ENCODE measurements at regions not wholly inside any gene's neighbourhood (a gene's known extent, or its start where the extent isn't known, plus 50 kb on each side); places are given as distances from the start of the nearest gene placed in this dataset.

DNA sequence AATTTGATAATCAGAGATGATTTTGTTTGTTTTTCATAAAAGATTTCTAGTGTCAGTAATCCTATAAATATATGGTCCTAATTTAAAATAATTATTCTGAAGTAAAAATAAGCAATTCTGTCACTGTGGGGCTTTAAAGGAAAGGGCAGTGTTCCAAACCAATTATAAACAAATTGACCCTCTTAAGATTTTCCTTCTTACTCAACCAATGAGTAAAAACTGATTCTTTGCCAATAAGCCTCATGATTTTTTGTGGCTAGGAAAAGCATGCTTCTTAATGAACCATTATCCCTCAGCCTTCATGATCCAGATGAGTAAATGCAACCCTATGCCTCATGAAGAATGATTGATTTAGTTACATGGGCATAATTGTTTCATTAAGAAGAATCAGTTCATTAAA, 1010.4 kb downstream of the ADGRL3 start:
- DNase-seq (ENCODE audit: insufficient read length, low spot score) (no peak), FAIRE-seq (no peak)
- no peak for TF ChIP-seq POLR2A (IDR thresholded peaks at IDR 0.05; ENCODE audit: low read depth, low read length)
- no peak for TF ChIP-seq POU2F2 (IDR thresholded peaks at IDR 0.05; ENCODE audit: low read depth, low read length)
- TF ChIP-seq TAF1 (IDR thresholded peaks at IDR 0.05; ENCODE audit: low read depth, low read length): no peak
- no peak for TF ChIP-seq POLR2AphosphoS5 (IDR thresholded peaks at IDR 0.05; ENCODE audit: low read depth, low read length)
- no peak for TF ChIP-seq SPI1 (IDR thresholded peaks at IDR 0.05; ENCODE audit: low read depth, low read length)
- no peak for TF ChIP-seq PAX5 (IDR thresholded peaks at IDR 0.05; ENCODE audit: insufficient read depth, low read length, severe bottlenecking)

DNA sequence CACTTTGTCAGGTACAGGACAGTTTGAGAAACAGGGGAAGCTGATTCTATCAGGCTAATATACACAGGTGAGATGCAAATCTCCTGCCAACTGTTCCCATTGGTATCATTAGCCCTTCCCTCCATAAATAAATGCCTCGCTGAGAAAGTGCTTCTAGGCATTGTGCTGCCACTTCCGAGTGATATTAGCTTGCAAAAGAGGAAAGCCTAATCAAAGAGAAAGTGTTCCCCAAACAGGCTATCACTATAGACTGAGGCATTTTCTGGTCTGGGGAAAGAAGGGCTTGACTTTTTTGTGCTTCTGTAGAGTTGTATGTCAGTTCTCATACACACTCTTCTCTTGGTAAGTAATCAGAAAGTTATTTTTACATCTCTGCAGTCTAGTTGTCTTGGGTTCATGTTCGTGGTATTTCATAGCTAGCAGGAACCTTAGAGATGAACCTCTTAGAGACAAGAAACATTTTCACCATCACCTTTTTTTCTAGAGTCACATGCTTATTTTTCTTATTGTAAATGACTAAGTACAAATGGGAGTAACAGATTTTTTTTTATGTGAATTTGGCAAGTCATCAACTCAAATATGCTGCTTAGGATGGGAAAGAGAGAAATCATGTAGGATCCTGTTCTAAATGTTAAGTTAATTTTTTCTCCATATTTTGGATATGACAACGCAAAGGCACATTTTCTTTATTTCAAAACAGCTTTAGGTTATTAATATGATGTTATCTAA, 1009.8 kb downstream of the ADGRL3 start:
- TF ChIP-seq TAF1 (IDR thresholded peaks at IDR 0.05; ENCODE audit: low read depth, low read length) (no peak), POLR2AphosphoS5 (IDR thresholded peaks at IDR 0.05; ENCODE audit: low read depth, low read length) (no peak), POLR2A (IDR thresholded peaks at IDR 0.05; ENCODE audit: low read depth, low read length) (no peak), SPI1 (IDR thresholded peaks at IDR 0.05; ENCODE audit: low read depth, low read length) (no peak), POU2F2 (IDR thresholded peaks at IDR 0.05; ENCODE audit: low read depth, low read length) (no peak), PAX5 (IDR thresholded peaks at IDR 0.05; ENCODE audit: insufficient read depth, low read length, severe bottlenecking) (no peak)
- no peak for FAIRE-seq
- no peak for DNase-seq (ENCODE audit: insufficient read length, low spot score)

DNA sequence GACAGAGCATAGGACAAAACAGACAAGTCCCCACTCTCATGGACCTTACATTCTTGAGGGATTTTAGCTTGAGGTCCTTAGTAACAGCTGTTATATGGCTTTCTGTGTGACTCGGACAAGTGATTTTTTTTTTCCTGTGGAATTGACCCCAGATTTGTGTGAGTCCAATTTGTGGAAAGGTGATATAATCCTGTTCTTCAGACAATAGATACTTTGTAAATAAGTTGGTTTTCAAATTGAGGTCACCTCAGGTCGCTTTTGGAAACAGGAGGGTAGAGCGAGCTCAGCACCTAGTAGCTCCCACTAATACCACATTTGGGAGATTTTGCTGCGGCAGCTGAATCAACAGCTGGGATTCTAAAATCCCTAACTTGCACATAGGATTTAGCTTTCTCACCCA, 1008.8 kb downstream of the ADGRL3 start:
- FAIRE-seq (no peak), DNase-seq (ENCODE audit: insufficient read length, low spot score) (no peak)
- TF ChIP-seq POU2F2 (IDR thresholded peaks at IDR 0.05; ENCODE audit: low read depth, low read length) (no peak), SPI1 (IDR thresholded peaks at IDR 0.05; ENCODE audit: low read depth, low read length) (no peak)

DNA sequence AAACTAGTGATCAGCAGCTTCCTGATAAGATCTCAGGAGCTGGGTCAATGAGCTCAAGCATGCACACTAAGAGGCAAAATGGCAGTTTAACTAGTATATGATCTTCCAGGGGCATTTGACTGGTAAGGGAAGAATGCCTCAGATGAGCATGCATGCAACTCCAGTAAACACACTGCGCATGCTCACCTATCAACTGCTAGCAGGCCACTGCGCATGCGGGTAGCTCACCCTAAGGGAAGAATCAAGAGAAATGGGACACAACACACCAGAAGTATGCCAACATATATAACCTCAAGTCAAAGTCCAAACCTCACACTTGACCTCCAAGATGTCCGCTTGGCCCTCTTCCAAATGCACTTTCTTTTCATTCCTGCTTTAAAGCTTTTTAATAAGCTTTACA, 1004.0 kb downstream of the ADGRL3 start:
- no peak for DNase-seq (ENCODE audit: insufficient read length, low spot score)
- FAIRE-seq: no peak
- TF ChIP-seq POLR2AphosphoS5 (IDR thresholded peaks at IDR 0.05; ENCODE audit: low read depth, low read length): no peak
- no peak for TF ChIP-seq PAX5 (IDR thresholded peaks at IDR 0.05; ENCODE audit: insufficient read depth, low read length, severe bottlenecking)
- TF ChIP-seq POU2F2 (IDR thresholded peaks at IDR 0.05; ENCODE audit: low read depth, low read length): no peak
- TF ChIP-seq SPI1 (IDR thresholded peaks at IDR 0.05; ENCODE audit: low read depth, low read length): no peak
- no peak for TF ChIP-seq TAF1 (IDR thresholded peaks at IDR 0.05; ENCODE audit: low read depth, low read length)
- TF ChIP-seq POLR2A (IDR thresholded peaks at IDR 0.05; ENCODE audit: low read depth, low read length): no peak

DNA sequence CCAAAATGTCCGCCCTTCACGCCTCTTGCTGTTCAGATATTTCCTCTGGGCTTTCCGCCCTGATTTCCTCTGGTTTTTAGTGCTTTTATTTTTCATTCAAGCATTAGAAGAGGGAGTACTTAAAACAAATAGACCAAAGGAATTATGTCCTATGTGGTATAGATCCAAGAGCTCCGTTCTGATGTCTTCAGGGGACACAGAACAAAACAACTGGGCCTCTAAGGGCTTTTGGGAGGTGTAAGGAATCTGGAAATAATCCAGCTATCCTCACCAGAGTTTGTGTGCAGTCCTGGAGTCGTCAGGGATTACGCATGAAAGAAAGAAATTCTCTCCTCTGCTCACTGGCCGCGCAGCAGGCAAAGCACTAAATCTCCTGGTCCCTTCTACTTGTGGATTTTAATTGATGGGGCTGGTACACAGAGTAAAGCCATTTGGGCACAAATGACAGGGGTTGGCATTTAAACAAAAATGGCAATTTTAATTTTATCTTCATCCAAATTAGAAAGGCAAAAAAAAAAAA, 999.2 kb downstream of the ADGRL3 start:
- TF ChIP-seq TAF1 (IDR thresholded peaks at IDR 0.05; ENCODE audit: low read depth, low read length) (no peak), POLR2AphosphoS5 (IDR thresholded peaks at IDR 0.05; ENCODE audit: low read depth, low read length) (no peak), POU2F2 (IDR thresholded peaks at IDR 0.05; ENCODE audit: low read depth, low read length) (no peak), POLR2A (IDR thresholded peaks at IDR 0.05; ENCODE audit: low read depth, low read length) (no peak), SPI1 (IDR thresholded peaks at IDR 0.05; ENCODE audit: low read depth, low read length) (no peak), PAX5 (IDR thresholded peaks at IDR 0.05; ENCODE audit: insufficient read depth, low read length, severe bottlenecking) (no peak)
- no peak for DNase-seq (ENCODE audit: insufficient read length, low spot score)
- FAIRE-seq: no peak

DNA sequence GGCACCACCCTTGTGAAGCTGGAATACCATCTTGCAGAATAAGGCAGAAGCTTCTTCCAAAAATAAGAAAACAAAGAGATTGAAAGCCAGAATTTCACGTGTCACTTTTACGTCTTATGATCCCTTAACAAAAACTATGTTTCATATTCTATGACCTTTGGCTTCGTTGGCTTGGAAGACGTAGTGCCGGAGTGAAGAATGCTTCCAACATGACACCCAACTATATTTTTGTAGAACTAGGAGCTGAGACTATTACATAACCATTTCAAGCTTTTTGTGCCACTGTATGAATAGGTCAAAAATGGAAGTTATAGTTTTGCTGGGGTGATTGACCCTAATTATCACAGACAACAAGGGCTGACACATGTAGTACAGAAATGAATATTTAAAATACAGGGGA, 996.2 kb downstream of the ADGRL3 start:
- no peak for DNase-seq (ENCODE audit: insufficient read length, low spot score)
- TF ChIP-seq POLR2AphosphoS5 (IDR thresholded peaks at IDR 0.05; ENCODE audit: low read depth, low read length): no peak
- no peak for TF ChIP-seq SPI1 (IDR thresholded peaks at IDR 0.05; ENCODE audit: low read depth, low read length)
- TF ChIP-seq TAF1 (IDR thresholded peaks at IDR 0.05; ENCODE audit: low read depth, low read length): no peak
- no peak for TF ChIP-seq PAX5 (IDR thresholded peaks at IDR 0.05; ENCODE audit: insufficient read depth, low read length, severe bottlenecking)
- no peak for TF ChIP-seq POU2F2 (IDR thresholded peaks at IDR 0.05; ENCODE audit: low read depth, low read length)
- no peak for TF ChIP-seq POLR2A (IDR thresholded peaks at IDR 0.05; ENCODE audit: low read depth, low read length)
- FAIRE-seq: no peak

DNA sequence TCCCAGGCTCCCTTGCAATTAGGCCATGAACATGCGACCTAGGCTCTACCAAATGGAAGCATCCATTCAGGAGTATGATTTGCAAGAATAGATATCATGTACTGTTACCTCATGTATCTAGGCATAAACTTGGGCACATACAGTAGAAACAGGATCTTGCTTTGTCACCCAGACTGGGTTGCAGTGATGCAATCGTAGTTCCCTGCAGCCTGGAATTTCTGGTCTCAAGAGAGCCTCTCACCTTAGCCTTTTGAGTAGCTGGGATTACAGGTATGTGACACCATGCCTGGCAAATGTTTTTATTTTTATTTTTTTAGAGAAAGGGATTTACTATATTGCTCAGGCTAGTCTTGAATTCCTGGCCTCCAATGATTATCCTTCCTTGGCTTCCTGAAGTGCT, 994.2 kb downstream of the ADGRL3 start:
- DNase-seq (ENCODE audit: insufficient read length, low spot score) (no peak), FAIRE-seq (no peak)
- TF ChIP-seq POU2F2 (IDR thresholded peaks at IDR 0.05; ENCODE audit: low read depth, low read length) (no peak), SPI1 (IDR thresholded peaks at IDR 0.05; ENCODE audit: low read depth, low read length) (no peak), PAX5 (IDR thresholded peaks at IDR 0.05; ENCODE audit: insufficient read depth, low read length, severe bottlenecking) (no peak), POLR2A (IDR thresholded peaks at IDR 0.05; ENCODE audit: low read depth, low read length) (no peak), POLR2AphosphoS5 (IDR thresholded peaks at IDR 0.05; ENCODE audit: low read depth, low read length) (no peak), TAF1 (IDR thresholded peaks at IDR 0.05; ENCODE audit: low read depth, low read length) (no peak)

DNA sequence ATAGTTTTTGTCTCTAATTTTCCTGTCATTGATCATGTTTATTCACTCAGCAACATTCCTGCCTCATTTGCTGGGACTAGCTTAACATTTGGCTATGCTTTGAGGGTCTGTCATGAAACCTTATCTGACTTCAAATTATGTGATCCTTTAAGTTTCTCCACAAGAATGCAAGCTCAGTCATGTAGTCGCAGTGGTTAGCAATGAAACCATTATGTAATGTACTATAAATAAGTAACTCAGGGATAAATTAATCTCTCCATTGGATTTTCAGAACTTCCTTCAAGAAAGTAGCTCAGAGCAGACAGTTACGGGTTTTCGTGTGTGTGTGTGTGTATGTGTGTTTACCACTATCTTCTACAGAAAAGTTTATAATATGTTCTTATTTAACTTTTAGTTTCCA, 993.6 kb downstream of the ADGRL3 start:
- TF ChIP-seq POLR2A (IDR thresholded peaks at IDR 0.05; ENCODE audit: low read depth, low read length): no peak
- TF ChIP-seq PAX5 (IDR thresholded peaks at IDR 0.05; ENCODE audit: insufficient read depth, low read length, severe bottlenecking): no peak
- TF ChIP-seq POLR2AphosphoS5 (IDR thresholded peaks at IDR 0.05; ENCODE audit: low read depth, low read length): no peak
- TF ChIP-seq POU2F2 (IDR thresholded peaks at IDR 0.05; ENCODE audit: low read depth, low read length): no peak
- no peak for TF ChIP-seq SPI1 (IDR thresholded peaks at IDR 0.05; ENCODE audit: low read depth, low read length)
- no peak for DNase-seq (ENCODE audit: insufficient read length, low spot score)
- FAIRE-seq: no peak

DNA sequence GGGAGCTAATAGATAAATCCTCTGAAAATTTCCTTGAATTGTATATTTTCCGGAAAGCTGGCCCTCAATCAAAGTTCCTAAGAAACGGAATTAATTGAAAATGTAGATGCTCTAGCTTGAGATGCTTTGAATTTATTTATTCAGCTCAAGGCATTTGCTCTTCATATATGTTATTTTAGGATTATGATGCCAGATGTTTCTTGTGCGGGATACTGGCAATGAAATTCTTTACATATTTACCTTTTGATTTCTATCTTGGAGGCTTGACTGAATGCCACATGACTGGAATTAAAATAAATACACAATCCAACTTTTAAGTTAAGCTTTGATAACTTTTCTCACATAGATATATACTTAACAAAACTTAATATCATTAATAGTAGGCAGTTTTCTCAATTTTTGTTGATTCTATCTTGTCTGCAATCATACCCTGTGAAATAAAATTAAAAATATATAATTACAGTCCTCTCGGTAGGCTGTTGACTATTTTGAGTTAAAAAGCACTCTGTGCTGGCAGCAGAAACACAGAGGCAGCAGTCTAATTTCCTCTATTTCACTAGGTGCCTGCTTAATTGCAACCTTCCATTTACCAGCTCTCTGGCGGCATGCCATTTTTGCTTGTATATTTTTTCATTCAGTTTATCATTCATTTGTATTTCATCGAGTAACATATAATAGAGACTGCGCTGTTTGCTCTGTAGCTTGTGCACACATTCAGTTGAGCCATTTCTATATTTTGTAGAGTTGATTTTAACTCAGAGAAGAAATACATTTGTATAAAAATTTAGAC, 991.5 kb downstream of the ADGRL3 start:
- FAIRE-seq (no peak), DNase-seq (ENCODE audit: insufficient read length, low spot score) (no peak)
- TF ChIP-seq PAX5 (IDR thresholded peaks at IDR 0.05; ENCODE audit: insufficient read depth, low read length, severe bottlenecking) (no peak), POU2F2 (IDR thresholded peaks at IDR 0.05; ENCODE audit: low read depth, low read length) (no peak), SPI1 (IDR thresholded peaks at IDR 0.05; ENCODE audit: low read depth, low read length) (no peak), POLR2AphosphoS5 (IDR thresholded peaks at IDR 0.05; ENCODE audit: low read depth, low read length) (no peak), TAF1 (IDR thresholded peaks at IDR 0.05; ENCODE audit: low read depth, low read length) (no peak), POLR2A (IDR thresholded peaks at IDR 0.05; ENCODE audit: low read depth, low read length) (no peak)
